ENCODE measurements at regions not wholly inside any gene's neighbourhood (a gene's known extent, or its start where the extent isn't known, plus 50 kb on each side); places are given as distances from the start of the nearest gene placed in this dataset.

- H3K9me2 ChIP-seq (replicated peaks; ENCODE audit: insufficient read depth), result no peaks in the 10 kb centered on the region
- H3K4me3 ChIP-seq, result no peak overlapping the region
- H3K27ac ChIP-seq, result no peak overlapping the region
- H4K20me1 ChIP-seq (ENCODE audit: insufficient read depth, poor library complexity, severe bottlenecking), result no peaks in the 10 kb centered on the region
- H2AFZ ChIP-seq, result no peak overlapping the region
- no peak for DNase-seq (ENCODE audit: low spot score)
- no peaks in the 10 kb centered on the region for H3K4me1 ChIP-seq (ENCODE audit: insufficient read depth)
- H3K36me3 ChIP-seq (replicated peaks; ENCODE audit: insufficient read depth, low read depth), result no peaks in the 10 kb centered on the region
- TF ChIP-seq EZH2 (IDR thresholded peaks at IDR 0.05; ENCODE audit: borderline replicate concordance) (no peak), CTCF (IDR thresholded peaks at IDR 0.05; ENCODE audit: poor library complexity) (no peak), EZH2phosphoT487 (IDR thresholded peaks at IDR 0.05; ENCODE audit: low read depth, severe bottlenecking, unreplicated experiment) (no peak)
- H3K27me3 ChIP-seq, result no peaks in the 10 kb centered on the region
- H3K79me2 ChIP-seq, result no peaks in the 10 kb centered on the region
- H3K4me2 ChIP-seq, result no peak overlapping the region
- no peaks in the 10 kb centered on the region for H3K9me3 ChIP-seq (ENCODE audit: low read depth)
Measured at GRCh38 chr5:158409507-158409906, 550.6 kb upstream of the CLINT1 start.

GRCh38 chr5:158407824-158408195 lies 548.9 kb upstream of the CLINT1 start:
- TF ChIP-seq CTCF (IDR thresholded peaks at IDR 0.05; ENCODE audit: poor library complexity) (no peak), EZH2 (IDR thresholded peaks at IDR 0.05; ENCODE audit: borderline replicate concordance) (no peak), EZH2phosphoT487 (IDR thresholded peaks at IDR 0.05; ENCODE audit: low read depth, severe bottlenecking, unreplicated experiment) (no peak)
- H4K20me1 ChIP-seq (ENCODE audit: insufficient read depth, poor library complexity, severe bottlenecking), result no peaks in the 10 kb centered on the region
- H3K4me1 ChIP-seq (ENCODE audit: insufficient read depth), result no peaks in the 10 kb centered on the region
- no peaks in the 10 kb centered on the region for H3K9me2 ChIP-seq (replicated peaks; ENCODE audit: insufficient read depth)
- no peak overlapping the region for H2AFZ ChIP-seq
- H3K9me3 ChIP-seq (ENCODE audit: low read depth), result no peaks in the 10 kb centered on the region
- no peaks in the 10 kb centered on the region for H3K79me2 ChIP-seq
- no peak overlapping the region for H3K4me2 ChIP-seq
- H3K36me3 ChIP-seq (replicated peaks; ENCODE audit: insufficient read depth, low read depth), result no peaks in the 10 kb centered on the region
- no peaks in the 10 kb centered on the region for H3K27me3 ChIP-seq
- H3K27ac ChIP-seq, result no peak overlapping the region
- no peak for DNase-seq (ENCODE audit: low spot score)
- H3K4me3 ChIP-seq, result no peak overlapping the region

GRCh38 chr5:158406884-158407823 lies 548.2 kb upstream of the CLINT1 start:
- H3K27me3 ChIP-seq, result no peaks in the 10 kb centered on the region
- no peak overlapping the region for H2AFZ ChIP-seq
- no peaks in the 10 kb centered on the region for H4K20me1 ChIP-seq (ENCODE audit: insufficient read depth, poor library complexity, severe bottlenecking)
- no peaks in the 10 kb centered on the region for H3K79me2 ChIP-seq
- no peak overlapping the region for H3K4me2 ChIP-seq
- WGBS (ENCODE audit: low lambda C conversion rate, missing lambda C conversion rate), result 77% methylated on average over 4 of the region's 4 CpGs
- no peaks in the 10 kb centered on the region for H3K9me2 ChIP-seq (replicated peaks; ENCODE audit: insufficient read depth)
- H3K36me3 ChIP-seq (replicated peaks; ENCODE audit: insufficient read depth, low read depth), result no peaks in the 10 kb centered on the region
- TF ChIP-seq CTCF (IDR thresholded peaks at IDR 0.05; ENCODE audit: poor library complexity), result no peak
- TF ChIP-seq EZH2 (IDR thresholded peaks at IDR 0.05; ENCODE audit: borderline replicate concordance), result no peak
- TF ChIP-seq EZH2phosphoT487 (IDR thresholded peaks at IDR 0.05; ENCODE audit: low read depth, severe bottlenecking, unreplicated experiment), result no peak
- H3K9me3 ChIP-seq (ENCODE audit: low read depth), result no peaks in the 10 kb centered on the region
- H3K4me3 ChIP-seq, result no peak overlapping the region
- no peaks in the 10 kb centered on the region for H3K4me1 ChIP-seq (ENCODE audit: insufficient read depth)
- DNase-seq (ENCODE audit: low spot score), result no peak
- H3K27ac ChIP-seq, result no peak overlapping the region
